Hepatocyte (in vitro differentiated cells): ENCODE measurements at regions not wholly inside any gene's neighbourhood (a gene's known extent, or its start where the extent isn't known, plus 50 kb on each side); places are given as distances from the start of the nearest gene placed in this dataset.

Source experiments
- EZH2 ChIP-seq: fragments of 200-600 bp; sonication (generic); IDR thresholded peaks from 2 replicates; pipeline ENCODE4 v1.6.1; 2016; ENCODE audit warnings: antibody characterized with exemption, mild to moderate bottlenecking, borderline replicate concordance
- TF ChIP-seq, protein P1 (sequence below): fragments of 200-600 bp; sonication (generic); IDR thresholded peaks from 2 replicates; pipeline ENCODE4 v1.5.1; 2016; ENCODE audit warnings: antibody characterized with exemption, mild to moderate bottlenecking; ENCODE audit not compliant: poor library complexity

DNA sequence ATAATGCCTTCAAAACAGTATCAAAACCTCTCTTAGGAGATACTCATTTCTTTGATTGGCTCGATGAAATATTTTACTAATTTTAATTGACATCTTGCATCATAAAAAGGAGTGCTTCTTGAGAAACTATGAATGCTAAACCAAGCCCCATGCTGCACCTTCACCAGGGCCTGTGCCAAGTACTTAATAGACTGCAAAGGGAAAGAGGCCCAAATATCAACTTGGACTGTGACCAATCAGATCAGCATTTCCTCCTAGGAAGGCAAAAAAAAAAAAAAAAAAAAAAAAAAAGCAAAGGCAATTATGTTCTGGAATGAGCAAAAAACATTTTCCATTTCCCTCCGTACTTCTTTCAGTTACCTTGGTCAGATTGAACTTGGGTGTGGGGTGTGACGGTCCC lies 253.0 kb upstream of the SOX4 start:
- TF ChIP-seq, protein P1, sequence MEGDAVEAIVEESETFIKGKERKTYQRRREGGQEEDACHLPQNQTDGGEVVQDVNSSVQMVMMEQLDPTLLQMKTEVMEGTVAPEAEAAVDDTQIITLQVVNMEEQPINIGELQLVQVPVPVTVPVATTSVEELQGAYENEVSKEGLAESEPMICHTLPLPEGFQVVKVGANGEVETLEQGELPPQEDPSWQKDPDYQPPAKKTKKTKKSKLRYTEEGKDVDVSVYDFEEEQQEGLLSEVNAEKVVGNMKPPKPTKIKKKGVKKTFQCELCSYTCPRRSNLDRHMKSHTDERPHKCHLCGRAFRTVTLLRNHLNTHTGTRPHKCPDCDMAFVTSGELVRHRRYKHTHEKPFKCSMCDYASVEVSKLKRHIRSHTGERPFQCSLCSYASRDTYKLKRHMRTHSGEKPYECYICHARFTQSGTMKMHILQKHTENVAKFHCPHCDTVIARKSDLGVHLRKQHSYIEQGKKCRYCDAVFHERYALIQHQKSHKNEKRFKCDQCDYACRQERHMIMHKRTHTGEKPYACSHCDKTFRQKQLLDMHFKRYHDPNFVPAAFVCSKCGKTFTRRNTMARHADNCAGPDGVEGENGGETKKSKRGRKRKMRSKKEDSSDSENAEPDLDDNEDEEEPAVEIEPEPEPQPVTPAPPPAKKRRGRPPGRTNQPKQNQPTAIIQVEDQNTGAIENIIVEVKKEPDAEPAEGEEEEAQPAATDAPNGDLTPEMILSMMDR = no peak
- no peak for TF ChIP-seq EZH2
